Right renal cortex interstitium (tissue), 3 donors: ENCODE measurements at regions not wholly inside any gene's neighbourhood (a gene's known extent, or its start where the extent isn't known, plus 50 kb on each side); places are given as distances from the start of the nearest gene placed in this dataset.
"Not testable (repeated sequence)": the region's sequence is repeated elsewhere in the genome, so short reads cannot be mapped to it uniquely, and the experiment has no call there.

Source experiments
- DNase-seq, 3 donors: peaks; one replicate each; pipeline ENCODE4 v3.0.0-alpha.2; 2013; ENCODE audit warnings: low read depth in 3 of 3, low spot score in 2 of 3

DNA sequence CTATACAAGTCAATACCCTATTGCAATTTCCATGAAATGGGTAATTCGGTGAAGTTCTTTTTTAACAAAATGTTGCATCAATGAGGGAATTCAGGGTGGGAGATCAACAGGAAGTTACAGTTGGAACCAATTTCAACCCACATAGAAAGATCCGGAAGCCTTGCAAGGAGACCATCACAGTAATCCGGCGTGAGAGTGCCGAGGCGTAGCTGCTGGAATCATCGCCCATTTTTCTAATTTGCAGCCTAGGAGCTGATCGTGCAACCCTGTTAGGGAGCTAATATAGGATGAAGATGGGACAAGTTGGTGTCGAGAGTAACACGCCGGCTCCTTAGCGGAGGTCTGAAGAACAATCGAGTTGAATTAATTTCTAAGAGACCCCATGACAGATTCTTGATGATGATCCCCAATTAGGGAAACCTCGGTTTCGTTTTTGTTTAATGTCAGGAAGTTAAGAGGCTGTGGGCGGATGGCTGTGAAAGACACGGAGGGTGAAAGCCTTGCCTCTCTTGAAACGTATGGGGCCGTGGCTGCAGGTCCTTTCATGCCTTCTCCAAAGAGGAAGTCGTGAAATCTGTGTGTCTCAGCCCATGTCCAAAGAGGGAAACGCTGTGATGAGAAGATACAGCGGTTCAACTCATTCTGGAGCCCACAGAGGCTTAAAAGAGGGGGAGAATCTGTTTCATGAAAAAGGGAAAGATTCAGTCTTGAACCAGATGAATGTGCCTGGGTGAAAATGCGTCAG is 51.2 kb upstream of the CARD11 start:
- no peak for DNase-seq

DNA sequence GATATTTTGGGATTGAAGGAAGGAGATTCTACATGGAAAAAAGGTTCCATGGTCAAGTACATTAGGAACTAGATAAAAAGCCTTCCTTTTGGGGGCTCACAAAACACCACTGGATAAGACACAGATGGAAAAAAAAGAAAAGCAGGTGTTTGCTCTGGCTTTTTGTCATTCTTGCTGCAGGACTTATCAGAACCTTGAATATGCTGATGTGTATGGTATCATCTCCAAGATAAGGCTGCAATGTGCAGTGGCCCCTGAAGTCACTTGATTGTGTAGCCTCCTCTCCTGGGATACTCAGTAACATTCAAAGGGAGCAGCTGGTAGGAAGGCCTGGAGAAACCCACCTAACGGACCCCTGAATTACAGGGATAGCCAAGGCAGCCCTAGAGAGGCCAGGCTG is 54.1 kb upstream of the CARD11 start:
- no peak for DNase-seq

- no peak for DNase-seq
Measured at GRCh38 chr7:3102159-3102558, 58.5 kb upstream of the CARD11 start.

DNA sequence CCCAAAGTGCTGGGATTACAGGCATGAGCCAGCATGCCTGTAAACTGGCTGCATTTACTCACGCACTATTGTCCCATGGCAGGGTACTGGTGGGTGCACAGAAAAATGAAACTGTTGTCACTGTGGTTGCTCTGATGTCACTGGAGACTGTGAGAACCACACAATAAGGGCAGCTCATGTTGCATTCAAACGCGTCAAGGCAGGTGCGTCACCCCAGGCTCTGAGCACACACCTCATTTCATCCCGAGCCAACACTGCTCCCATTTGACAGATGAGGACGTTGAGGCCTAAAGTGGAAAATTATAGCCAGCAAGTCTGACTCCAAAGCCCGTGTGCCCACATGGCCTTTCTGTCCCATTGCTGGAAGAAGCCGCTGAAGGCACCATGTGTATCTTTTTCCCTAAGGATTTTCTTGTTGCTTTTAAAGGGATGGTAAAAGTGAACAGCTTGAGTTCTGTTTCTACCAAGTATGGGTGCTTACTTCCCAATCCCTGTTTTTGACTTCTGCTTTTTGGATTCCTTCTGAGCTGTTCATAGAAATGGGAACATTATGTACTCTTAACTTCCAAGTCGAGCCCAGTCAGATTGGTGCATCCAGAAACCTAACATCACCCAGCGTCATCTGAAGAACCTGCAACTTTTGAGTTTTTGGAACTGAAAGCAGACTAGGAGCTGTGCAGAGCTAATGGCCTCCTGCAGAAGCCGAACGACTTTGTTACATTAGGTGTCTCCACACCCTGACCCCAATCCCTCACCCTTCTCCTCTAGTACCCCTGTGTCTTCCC is 60.1 kb upstream of the CARD11 start:
- DNase-seq, result no peak

DNA sequence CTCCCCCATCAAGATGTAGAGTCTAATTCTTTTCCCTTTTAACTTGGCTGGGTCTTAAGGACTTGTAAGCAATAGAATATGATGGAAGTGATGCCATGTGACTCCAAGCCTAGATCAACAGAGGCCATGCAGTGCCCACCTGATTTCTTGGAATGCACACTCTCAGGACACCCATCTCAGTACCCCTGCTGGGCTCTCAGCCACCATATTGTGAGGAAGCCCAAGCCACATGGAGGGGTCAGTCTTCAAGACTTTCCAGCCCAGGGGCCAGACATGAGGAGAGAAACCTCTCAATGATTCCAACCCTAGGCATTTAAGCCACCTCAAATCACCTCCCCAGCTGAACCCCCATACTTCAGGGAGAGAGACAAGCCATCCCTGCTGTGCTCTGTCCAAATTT is 62.2 kb upstream of the CARD11 start:
- DNase-seq, result no peak

DNA sequence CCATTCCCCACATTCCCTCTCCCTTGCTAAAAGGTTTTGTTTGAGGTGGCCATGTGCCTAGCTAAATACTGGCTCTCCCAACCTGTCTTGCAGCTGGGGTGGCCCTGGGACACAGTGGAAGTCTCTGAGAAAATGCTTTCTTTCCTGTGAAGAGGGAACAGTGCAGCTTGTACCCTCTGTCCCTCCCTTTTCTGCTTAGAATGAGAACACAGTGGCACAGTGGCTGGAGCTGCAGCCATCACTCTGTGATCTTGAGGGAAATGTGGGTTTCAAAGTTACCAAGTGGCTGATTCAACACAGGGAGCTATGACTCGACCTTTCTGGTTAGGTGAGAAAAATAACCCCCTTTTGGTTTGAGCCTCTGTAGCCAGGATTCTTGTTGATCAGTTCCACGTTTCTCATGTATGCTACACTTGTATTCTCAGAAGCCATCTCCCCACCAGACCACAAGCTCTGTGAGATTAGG is 62.7 kb upstream of the CARD11 start:
- DNase-seq, result no peak

- DNase-seq, result no peak
Measured at GRCh38 chr7:3107228-3107763, 63.6 kb upstream of the CARD11 start.

DNA sequence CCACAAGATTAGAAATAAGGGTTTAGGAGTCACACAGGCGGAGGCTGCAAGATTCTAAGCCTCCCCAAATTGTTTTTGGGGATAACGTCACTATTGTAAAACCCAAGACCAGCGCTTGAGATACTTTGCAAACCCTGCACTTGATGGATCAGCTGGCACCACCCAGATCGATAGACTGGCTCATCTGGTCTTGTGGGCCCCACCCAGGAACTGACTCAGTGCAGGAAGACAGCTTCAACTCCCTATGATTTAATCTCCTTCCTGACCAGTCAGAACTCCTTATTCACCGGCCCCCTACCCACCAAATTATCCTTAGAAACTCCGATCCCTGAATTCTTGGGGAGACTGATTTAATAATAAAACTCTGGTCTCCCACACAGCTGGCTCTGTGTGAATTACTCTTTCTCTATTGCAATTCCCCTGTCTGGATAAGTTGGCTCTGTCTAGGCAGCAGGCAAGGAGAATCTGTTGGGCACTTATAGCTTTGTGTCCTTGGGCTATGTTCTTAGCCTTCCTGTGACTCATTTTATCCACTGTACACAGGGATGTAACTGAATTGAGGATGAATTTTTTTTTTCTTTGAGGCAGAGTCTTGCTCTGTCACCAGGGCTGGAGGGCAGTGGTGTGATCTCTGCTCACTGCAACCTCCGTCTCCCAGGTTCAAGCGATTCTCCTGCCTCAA is 64.4 kb upstream of the CARD11 start:
- no peak for DNase-seq

GRCh38 chr7:3109311-3109915 is 65.7 kb upstream of the CARD11 start:
- DNase-seq, result no peak

- DNase-seq, result no peak
Measured at GRCh38 chr7:3112479-3113134, 68.9 kb upstream of the CARD11 start.

- no peak for DNase-seq
Measured at GRCh38 chr7:3114917-3115316, 71.2 kb upstream of the CARD11 start.

- DNase-seq, result no peak
Measured at GRCh38 chr7:3117081-3117480, 73.4 kb upstream of the CARD11 start.

DNA sequence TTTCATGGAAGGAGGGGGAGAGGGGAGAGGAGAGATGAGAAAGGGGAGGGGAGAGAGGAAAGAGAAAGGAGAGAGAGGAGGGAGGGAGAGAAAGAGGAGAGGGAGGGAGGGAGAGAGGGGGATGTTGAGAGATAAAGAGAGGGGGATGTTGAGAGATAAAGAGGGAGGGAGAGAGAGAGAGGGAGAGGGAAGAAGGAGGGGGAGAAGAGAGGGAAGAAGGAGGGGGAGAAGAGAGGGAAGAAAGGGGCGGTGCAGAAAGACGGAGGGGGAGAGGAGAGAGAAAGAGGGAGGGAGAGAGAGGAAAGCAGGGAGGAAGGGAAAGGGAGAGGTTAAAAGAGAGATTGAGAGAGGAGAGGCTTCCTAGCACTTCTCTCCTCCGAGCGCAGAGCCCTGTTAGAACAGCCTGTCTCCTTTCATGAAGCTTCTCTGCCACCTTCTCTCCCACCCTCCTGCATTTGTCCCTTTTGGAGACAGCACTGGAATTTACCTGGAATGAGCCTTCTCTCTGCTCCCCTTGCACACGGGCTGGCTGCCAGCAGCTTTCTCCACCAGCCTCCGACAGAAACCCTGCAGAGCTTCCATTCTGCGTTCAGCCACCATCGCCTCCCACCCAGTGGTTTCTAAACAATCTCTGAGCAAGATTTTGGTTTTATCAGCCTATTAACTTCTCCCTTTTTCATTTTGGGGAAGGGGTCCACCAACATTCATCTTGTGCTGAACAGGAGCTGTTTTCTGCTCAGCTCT is 74.0 kb upstream of the CARD11 start:
- no peak for DNase-seq

- not testable (repeated sequence) for DNase-seq
Measured at GRCh38 chr7:3119352-3119927, 75.8 kb upstream of the CARD11 start.

DNA sequence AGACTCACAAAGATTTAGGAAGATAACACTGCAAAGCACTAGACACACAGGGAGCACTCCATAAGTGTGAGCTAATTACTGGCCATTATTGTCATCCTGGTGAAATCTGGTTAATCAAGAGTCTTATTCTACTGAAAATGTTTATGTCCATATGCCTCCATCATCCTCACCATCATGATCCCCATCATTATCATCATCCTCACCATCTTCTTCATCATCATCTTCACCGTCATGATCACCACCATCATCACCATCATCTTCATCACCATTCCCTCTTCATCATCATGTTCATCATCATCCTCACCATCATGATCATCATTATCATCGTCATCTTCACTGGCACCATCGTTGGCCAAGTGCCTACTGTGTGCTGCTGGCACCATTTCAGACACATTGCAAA is 76.3 kb upstream of the CARD11 start:
- DNase-seq, result no peak

GRCh38 chr7:3120513-3120912 is 76.8 kb upstream of the CARD11 start:
- no peak for DNase-seq

GRCh38 chr7:3128857-3129490 is 85.3 kb upstream of the CARD11 start:
- no peak for DNase-seq

DNA sequence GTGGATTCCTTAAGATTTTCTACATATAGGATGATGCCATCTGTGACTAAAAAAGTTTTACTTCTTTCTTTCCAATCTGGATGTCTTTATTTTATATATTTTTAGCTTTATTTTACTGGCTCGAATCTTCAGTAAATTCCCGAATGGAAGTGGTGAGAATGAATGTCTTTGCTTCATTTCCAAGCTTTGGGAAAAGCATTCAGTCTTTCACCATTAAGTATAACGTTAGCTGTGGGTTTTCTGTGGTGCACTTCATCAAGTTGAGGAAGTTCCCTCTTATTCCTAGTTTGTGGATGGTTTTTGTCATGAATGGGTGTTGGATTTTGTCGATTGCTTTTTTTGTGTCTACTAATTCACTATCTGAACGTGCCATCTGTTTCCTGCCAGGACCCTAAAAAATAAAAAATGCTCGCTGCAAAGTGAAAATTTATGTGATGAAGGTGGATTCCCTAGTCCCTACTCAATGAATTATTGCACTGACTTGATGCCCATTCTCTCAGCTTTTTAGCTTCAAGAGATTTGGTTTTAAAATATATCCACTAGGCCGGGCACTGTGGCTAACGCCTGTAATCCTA is 90.2 kb upstream of the CARD11 start:
- DNase-seq, result no peak

- DNase-seq, result no peak
Measured at GRCh38 chr7:3134745-3135144, 91.1 kb upstream of the CARD11 start.
